NCI-H1105 treated with DMSO at 0.1 percent for 48 hours (cell line): ENCODE measurements at regions not wholly inside any gene's neighbourhood (a gene's known extent, or its start where the extent isn't known, plus 50 kb on each side); places are given as distances from the start of the nearest gene placed in this dataset.
"Not testable (repeated sequence)": the region's sequence is repeated elsewhere in the genome, so short reads cannot be mapped to it uniquely, and the experiment has no call there.

ENCODE experiments used
- DNase-seq: peaks from one replicate; lab custom pipeline; 2025; lab: John Stamatoyannopoulos, UW

GRCh38 chr2:16971722-16972234, 306.1 kb upstream of the CYRIA start:
- no peak for DNase-seq

- DNase-seq, result not testable (repeated sequence)
Observed at GRCh38 chr2:16970948-16971347, 305.3 kb upstream of the CYRIA start.

- DNase-seq, result no peak
Observed at GRCh38 chr2:16962505-16962904, 296.9 kb upstream of the CYRIA start.

GRCh38 chr2:16960579-16960978, 294.9 kb upstream of the CYRIA start:
- DNase-seq, result no peak

GRCh38 chr2:16958266-16958665, 292.6 kb upstream of the CYRIA start:
- DNase-seq, result no peak

- DNase-seq, result no peak
Observed at GRCh38 chr2:16952805-16953204, 287.2 kb upstream of the CYRIA start.

GRCh38 chr2:16952368-16952767, 286.7 kb upstream of the CYRIA start:
- DNase-seq, result no peak

- no peak for DNase-seq
Observed at GRCh38 chr2:16950436-16950835, 284.8 kb upstream of the CYRIA start.

- no peak for DNase-seq
Observed at GRCh38 chr2:16948710-16949109, 283.1 kb upstream of the CYRIA start.

- peak; percentile 41 for DNase-seq
Observed at GRCh38 chr2:16948053-16948452, 282.4 kb upstream of the CYRIA start.

- DNase-seq, result no peak
Observed at GRCh38 chr2:16943279-16943958, 277.8 kb upstream of the CYRIA start.

GRCh38 chr2:16940214-16940613, 274.6 kb upstream of the CYRIA start:
- no peak for DNase-seq

- no peak for DNase-seq
Observed at GRCh38 chr2:16939771-16940170, 274.1 kb upstream of the CYRIA start.

- no peak for DNase-seq
Observed at GRCh38 chr2:16933355-16933754, 267.7 kb upstream of the CYRIA start.

GRCh38 chr2:16932826-16933225, 267.2 kb upstream of the CYRIA start:
- DNase-seq, result no peak

- no peak for DNase-seq
Observed at GRCh38 chr2:16931441-16931840, 265.8 kb upstream of the CYRIA start.

- DNase-seq, result no peak
Observed at GRCh38 chr2:16927398-16927797, 261.8 kb upstream of the CYRIA start.

- no peak for DNase-seq
Observed at GRCh38 chr2:16925145-16925544, 259.5 kb upstream of the CYRIA start.

- DNase-seq, result not testable (repeated sequence)
Observed at GRCh38 chr2:16915341-16915755, 249.7 kb upstream of the CYRIA start.

GRCh38 chr2:16911746-16912145, 246.1 kb upstream of the CYRIA start:
- no peak for DNase-seq

GRCh38 chr2:16908656-16909055, 243.0 kb upstream of the CYRIA start:
- no peak for DNase-seq

- DNase-seq, result no peak
Observed at GRCh38 chr2:16907645-16908282, 242.1 kb upstream of the CYRIA start.

- not testable (repeated sequence) for DNase-seq
Observed at GRCh38 chr2:16905325-16905724, 239.7 kb upstream of the CYRIA start.
